ENCODE measurements at regions not wholly inside any gene's neighbourhood (a gene's known extent, or its start where the extent isn't known, plus 50 kb on each side); places are given as distances from the start of the nearest gene placed in this dataset.
"Not testable (repeated sequence)": the region's sequence is repeated elsewhere in the genome, so short reads cannot be mapped to it uniquely, and the experiment has no call there.

DNA sequence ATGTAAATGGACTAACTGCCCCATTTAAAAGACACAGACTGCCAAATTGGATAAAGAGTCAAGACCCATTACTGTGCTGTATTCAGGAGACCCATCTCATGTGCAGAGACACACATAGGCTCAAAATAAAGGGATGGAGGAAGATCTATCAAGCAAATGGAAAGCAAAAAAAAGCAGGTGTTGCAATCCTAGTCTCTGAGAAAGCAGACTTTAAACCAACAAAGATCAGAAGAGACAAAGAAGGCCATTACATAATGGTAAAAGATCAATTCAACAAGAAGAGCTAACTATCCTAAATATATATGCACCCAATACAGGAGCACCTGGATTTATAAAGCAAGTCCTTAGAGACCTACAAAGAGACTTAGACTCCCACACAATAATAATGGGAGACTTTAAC lies 134.6 kb upstream of the STARD13 start:
- H2AK5ac ChIP-seq (ENCODE audit: low read depth, low read length); H3K56ac ChIP-seq (ENCODE audit: extremely low read depth, insufficient read depth, low read length); H3K23ac ChIP-seq (ENCODE audit: low read depth, low read length); H2BK20ac ChIP-seq (ENCODE audit: low read depth, low read length); H3K4ac ChIP-seq (ENCODE audit: low read depth, low read length); H2AFZ ChIP-seq (replicated peaks; ENCODE audit: low read length, poor library complexity); H3K14ac ChIP-seq (replicated peaks; ENCODE audit: low read depth, low read length); H4K20me1 ChIP-seq (ENCODE audit: insufficient read depth, low read length); H3K79me1 ChIP-seq (ENCODE audit: low read depth in 1 of 2, low read length in 2 of 2); H3K27ac ChIP-seq (ENCODE audit: insufficient read depth, low read length); H3K4me1 ChIP-seq (ENCODE audit: control insufficient read depth, insufficient read depth, low read length); H2AK9ac ChIP-seq (replicated peaks; ENCODE audit: low read depth, low read length, poor library complexity); DNase-seq; H2BK15ac ChIP-seq (ENCODE audit: low read depth, low read length); ATAC-seq (ENCODE audit: low read depth); intact Hi-C loops (cut with micrococcal nuclease); H3K27me3 ChIP-seq (ENCODE audit: control insufficient read depth, insufficient read depth, low read length); H2BK5ac ChIP-seq (ENCODE audit: low read depth, low read length, poor library complexity, severe bottlenecking); H3K4me2 ChIP-seq (ENCODE audit: low read depth, low read length); dilution Hi-C loops (cut with HindIII; ENCODE audit: low sequenced_read_pairs, unreplicated experiment); H4K8ac ChIP-seq (ENCODE audit: low read depth in 2 of 2, low read length in 2 of 2); H2BK120ac ChIP-seq (ENCODE audit: low read depth, low read length); in situ Hi-C loops (cut with MboI; ENCODE audit: low sequenced_read_pairs); H3K9ac ChIP-seq (ENCODE audit: low read depth, low read length); POLR2A ChIA-PET (ENCODE audit: unreplicated experiment); H3K4me3 ChIP-seq (ENCODE audit: insufficient read depth, low read depth, low read length); H3K36me3 ChIP-seq (ENCODE audit: control insufficient read depth, insufficient read depth, low read length); H4K91ac ChIP-seq (ENCODE audit: insufficient read depth, low read depth, low read length); CTCF ChIA-PET; H4K5ac ChIP-seq (ENCODE audit: low read depth, low read length); H3K9me3 ChIP-seq (ENCODE audit: control insufficient read depth, insufficient read depth, low read length); BruUV-seq (replicated peaks); H3K9me1 ChIP-seq (ENCODE audit: insufficient read depth, low read length); H3K18ac ChIP-seq (ENCODE audit: low read depth, low read length): not testable (repeated sequence)

Data from IMR-90 (cell line).